SK-N-SH (cell line): ENCODE measurements at regions not wholly inside any gene's neighbourhood (a gene's known extent, or its start where the extent isn't known, plus 50 kb on each side); places are given as distances from the start of the nearest gene placed in this dataset.

Source experiments
- CTCF ChIA-PET: fragments of 300-600, 350-600 bp; formaldehyde crosslinking; extraction: SDS; loops from one replicate; lab custom pipeline; 2021; lab: Yijun Ruan, JAX
- POLR2A ChIA-PET: fragments of 350-600 bp; sonication (Branson Sonifier 250); formaldehyde crosslinking; extraction: SDS; loops from one replicate; lab custom pipeline; 2020; ENCODE audit warnings: antibody characterized with exemption, inconsistent platforms; lab: Yijun Ruan, JAX
- DNase-seq: peaks from one replicate; pipeline ENCODE4 v3.0.0; 2012
- H2AFZ ChIP-seq: fragments of 200-600 bp; sonication (generic); 2 replicates; pipeline ENCODE4 v1.8.1; 2016; ENCODE audit warnings: antibody characterized with exemption, mild to moderate bottlenecking, low read depth
- H3F3A ChIP-seq: fragments of 200-600 bp; sonication (generic); replicated peaks from 2 replicates; pipeline ENCODE3; 2016; ENCODE audit warnings: antibody characterized with exemption, mild to moderate bottlenecking; ENCODE audit not compliant: insufficient read depth
- H3K27ac ChIP-seq, 2 experiments: fragments of 200-500 bp in 1 of 2; fragments of 200-600 bp in 1 of 2; sonication (Bioruptor generic) in 1 of 2; sonication (generic), shearing (Covaris generic) in 1 of 2; 2 replicates each; pipeline versions ENCODE4 v1.5.1 to v1.6.1; 2014 to 2016; ENCODE audit warnings: low read depth in 2 of 2, inconsistent platforms in 1 of 2, low read length in 1 of 2, mild to moderate bottlenecking in 1 of 2, mixed read lengths in 1 of 2
- H3K27me3 ChIP-seq: fragments of 200-600 bp; sonication (generic), shearing (Covaris generic); 2 replicates; pipeline ENCODE4 v1.6.1; 2016; ENCODE audit warnings: mixed run types; ENCODE audit not compliant: insufficient read depth
- H3K36me3 ChIP-seq, 2 experiments: fragments of 200-500 bp in 1 of 2; fragments of 200-600 bp in 1 of 2; sonication (Bioruptor generic) in 1 of 2; sonication (generic) in 1 of 2; replicated peaks in 1 of 2; 2 replicates each; pipeline versions ENCODE3 to v1.5.1; 2014 to 2016; ENCODE audit warnings: low read length in 1 of 2, mild to moderate bottlenecking in 1 of 2; ENCODE audit not compliant: insufficient read depth in 2 of 2, control insufficient read depth in 1 of 2
- H3K4me1 ChIP-seq, 2 experiments: fragments of 200-500 bp in 1 of 2; fragments of 200-600 bp in 1 of 2; sonication (Bioruptor generic) in 1 of 2; sonication (generic), shearing (Covaris generic) in 1 of 2; 2 replicates each; pipeline versions ENCODE4 v1.5.1 to v1.6.1; 2014 to 2016; ENCODE audit warnings: low read depth in 1 of 2, low read length in 1 of 2, mixed run types in 1 of 2; ENCODE audit not compliant: insufficient read depth in 2 of 2, control insufficient read depth in 1 of 2
- H3K4me2 ChIP-seq: fragments of 200-600 bp; sonication (generic), shearing (Covaris generic); 2 replicates; pipeline ENCODE4 v1.6.1; 2017; ENCODE audit warnings: mixed run types
- H3K4me3 ChIP-seq, 2 experiments: fragments of 200-500 bp in 1 of 2; fragments of 200-600 bp in 1 of 2; sonication (Bioruptor generic) in 1 of 2; sonication (generic), shearing (Covaris generic) in 1 of 2; 2 replicates each; pipeline versions ENCODE4 v1.5.1 to v1.8.1; 2014 to 2016; ENCODE audit warnings: low read depth in 2 of 2, inconsistent platforms in 1 of 2, low read length in 1 of 2, mild to moderate bottlenecking in 1 of 2, mixed read lengths in 1 of 2, moderate library complexity in 1 of 2
- H3K79me2 ChIP-seq: fragments of 200-600 bp; sonication (generic); 2 replicates; pipeline ENCODE4 v1.8.1; 2017; ENCODE audit warnings: mild to moderate bottlenecking; ENCODE audit not compliant: insufficient read depth
- H3K9ac ChIP-seq: fragments of 200-600 bp; sonication (generic); 2 replicates; pipeline ENCODE4 v1.6.1; 2017; ENCODE audit warnings: mixed run types
- H3K9me2 ChIP-seq: fragments of 200-600 bp; sonication (generic); 2 replicates; pipeline ENCODE4 v1.6.1; 2017; ENCODE audit warnings: mixed run types
- H3K9me3 ChIP-seq: fragments of 200-600 bp; sonication (generic); 2 replicates; pipeline ENCODE4 v1.6.1; 2017; ENCODE audit warnings: mixed run types, mild to moderate bottlenecking, moderate library complexity
- H4K20me1 ChIP-seq: fragments of 200-600 bp; sonication (generic); 2 replicates; pipeline ENCODE4 v1.6.1; 2017; ENCODE audit warnings: mild to moderate bottlenecking, mixed run types; ENCODE audit not compliant: insufficient read depth
- CHD2 ChIP-seq: fragments of 150-350 bp; IDR thresholded peaks from 2 replicates; pipeline ENCODE4 v1.6.1; 2018; ENCODE audit warnings: low read length; ENCODE audit not compliant: partially characterized antibody
- FOSL2 ChIP-seq: IDR thresholded peaks from 2 replicates; pipeline ENCODE4 v1.4.0; 2012; ENCODE audit warnings: low read depth, mild to moderate bottlenecking, moderate library complexity, borderline replicate concordance
- FOXJ3 ChIP-seq: sonication (generic); formaldehyde crosslinking; IDR thresholded peaks from 2 replicates; pipeline ENCODE4 v1.5.1; 2020; ENCODE audit warnings: mild to moderate bottlenecking, missing genetic modification reagents
- GABPA ChIP-seq: IDR thresholded peaks from 2 replicates; pipeline ENCODE4 v1.4.0; 2012; ENCODE audit warnings: low read depth, mild to moderate bottlenecking
- GATA2 ChIP-seq: sonication (generic); formaldehyde crosslinking; IDR thresholded peaks from 2 replicates; pipeline ENCODE4 v1.5.0; 2020; ENCODE audit warnings: mild to moderate bottlenecking, missing genetic modification reagents
- JUND ChIP-seq: IDR thresholded peaks from 2 replicates; pipeline ENCODE4 v1.4.0; 2012
- MEF2A ChIP-seq: IDR thresholded peaks from 2 replicates; pipeline ENCODE4 v1.4.0; 2012; ENCODE audit warnings: low read depth, borderline replicate concordance
- MXI1 ChIP-seq: IDR thresholded peaks from 2 replicates; pipeline ENCODE4 v1.6.1; 2012; ENCODE audit warnings: mild to moderate bottlenecking, low read depth, low read length, improper control_type of control experiment
- NRF1 ChIP-seq: IDR thresholded peaks from 2 replicates; pipeline ENCODE4 v1.6.1; 2012; ENCODE audit warnings: low read depth, mild to moderate bottlenecking, low read length
- RCOR1 ChIP-seq: fragments of 150-350 bp; IDR thresholded peaks from 2 replicates; pipeline ENCODE4 v1.6.1; 2017; ENCODE audit warnings: antibody characterized with exemption, low read length
- RXRA ChIP-seq: IDR thresholded peaks from 2 replicates; pipeline ENCODE4 v1.4.0; 2012; ENCODE audit warnings: low read depth, mild to moderate bottlenecking, borderline replicate concordance
- SIN3A ChIP-seq: IDR thresholded peaks from 2 replicates; pipeline ENCODE4 v1.6.1; 2012; ENCODE audit warnings: low read depth, mild to moderate bottlenecking, low read length, moderate library complexity, borderline replicate concordance
- TAF1 ChIP-seq: IDR thresholded peaks from 2 replicates; pipeline ENCODE4 v1.6.1; 2012; ENCODE audit warnings: low read depth, mild to moderate bottlenecking, low read length, moderate library complexity, borderline replicate concordance
- TEAD4 ChIP-seq: IDR thresholded peaks from 2 replicates; pipeline ENCODE4 v1.4.0; 2012; ENCODE audit warnings: mild to moderate bottlenecking, borderline replicate concordance; ENCODE audit not compliant: insufficient read depth
- USF1 ChIP-seq: IDR thresholded peaks from 2 replicates; pipeline ENCODE4 v1.4.0; 2012; ENCODE audit warnings: low read depth, borderline replicate concordance
- USF2 ChIP-seq: fragments of 150-350 bp; IDR thresholded peaks from 2 replicates; pipeline ENCODE4 v1.6.1; 2017; ENCODE audit warnings: antibody characterized with exemption, low read length, low read depth, borderline replicate concordance
- WGBS: methylation state at CpG from one replicate; pipeline ENCODE4 v1.1.6; 2017; ENCODE audit warnings: low lambda C conversion rate; 5-methylcytosine and 5-hydroxymethylcytosine counted together

- Histone ChIP-seq H3K4me1 (peaks cover 0 to 3% of the 10 kb centered on the region in 2 experiments; a peak in 1 of 4 replicates), H3K79me2 (no peaks in the 10 kb centered on the region), H4K20me1 (no peaks in the 10 kb centered on the region), H3K4me2 (no peak overlapping the region), H3K9me3 (peaks cover 12% of the 10 kb centered on the region), H3F3A (no peaks in the 10 kb centered on the region), H3K4me3 (no peak overlapping the region), H3K36me3 (no peaks in the 10 kb centered on the region), H3K9ac (no peak overlapping the region), H2AFZ (no peak overlapping the region), H3K27ac (no peak overlapping the region), H3K9me2 (0 out of 2 replicates have a peak, but pooled peaks cover 4% of the 10 kb centered on the region), H3K27me3 (no peaks in the 10 kb centered on the region)
- no peak for DNase-seq
- WGBS: 38% methylated on average over 2 of the region's 2 CpGs
- CTCF ChIA-PET: interaction anchor here (3.0 kb wide), 1 partner anchor 13 kb away, joined by 18 read pairs; no protein-coding TSS in a partner anchor
- no peak for TF ChIP-seq TEAD4
- no peak for TF ChIP-seq RXRA
- no peak for TF ChIP-seq GABPA
- TF ChIP-seq GATA2: no peak
- no peak for TF ChIP-seq USF2
- no peak for TF ChIP-seq MEF2A
- no peak for TF ChIP-seq MXI1
- TF ChIP-seq USF1: no peak
- TF ChIP-seq TAF1: no peak
- no peak for TF ChIP-seq CHD2
- TF ChIP-seq SIN3A: no peak
- no peak for TF ChIP-seq FOSL2
- no peak for TF ChIP-seq FOXJ3
- no peak for TF ChIP-seq NRF1
- TF ChIP-seq JUND: no peak
- POLR2A ChIA-PET: no interaction called here
Measured at GRCh38 chr7:33820206-33820605, 85.1 kb upstream of the BMPER start.

- TF ChIP-seq RCOR1: no peak
- WGBS: 50% methylated on average over 2 of the region's 2 CpGs
- H3K9ac ChIP-seq: no peak overlapping the region
- POLR2A ChIA-PET: no interaction called here
- H3F3A ChIP-seq: no peaks in the 10 kb centered on the region
- no peaks in the 10 kb centered on the region for H3K4me1 ChIP-seq
- no peak for DNase-seq
- H3K79me2 ChIP-seq: no peaks in the 10 kb centered on the region
- H3K9me3 ChIP-seq: peaks cover 12% of the 10 kb centered on the region
- 0 out of 2 replicates have a peak, but pooled peaks cover 4% of the 10 kb centered on the region for H3K9me2 ChIP-seq
- H3K4me2 ChIP-seq: no peak overlapping the region
- no peaks in the 10 kb centered on the region for H4K20me1 ChIP-seq
- CTCF ChIA-PET: interaction anchor here (0.9 to 1.3 kb wide), 2 partner anchors 14 kb away, joined by 3 to 4 read pairs; no protein-coding TSS in a partner anchor
- H3K36me3 ChIP-seq: no peaks in the 10 kb centered on the region
- H3K27me3 ChIP-seq: no peaks in the 10 kb centered on the region
- H3K27ac ChIP-seq: no peak overlapping the region
- no peak overlapping the region for H3K4me3 ChIP-seq
- no peak overlapping the region for H2AFZ ChIP-seq
Measured at GRCh38 chr7:33821970-33822369, 83.4 kb upstream of the BMPER start.
